Right lobe of liver (tissue), 6 donors: ENCODE measurements at regions not wholly inside any gene's neighbourhood (a gene's known extent, or its start where the extent isn't known, plus 50 kb on each side); places are given as distances from the start of the nearest gene placed in this dataset.

Experiments
- ATAC-seq, 4 donors: fragments of 200-7000 bp; cut with Tn5 transposase; one replicate each; pipeline ENCODE4 v1.9.1; 2020; ENCODE audit warnings: mild to moderate bottlenecking in 4 of 4, moderate library complexity in 4 of 4
- DNase-seq, 3 donors: peaks; one replicate each; pipeline ENCODE4 v3.0.0-alpha.2; 2020
- H3K27ac ChIP-seq, 3 donors: fragments of 200-600 bp; one replicate each; pipeline ENCODE4 v1.8.0; 2022
- H3K27me3 ChIP-seq, 2 donors: fragments of 200-600 bp; one replicate each; pipeline ENCODE4 v1.8.0; 2022
- H3K36me3 ChIP-seq, 4 donors: fragments of 200-600 bp; sonication (generic) in 1 of 4; one replicate each; pipeline versions ENCODE4 v1.5.1 to v1.8.0; 2017 to 2022; ENCODE audit warnings: control low read depth in 1 of 4
- H3K4me1 ChIP-seq, 4 donors: fragments of 200-600 bp; sonication (generic) in 1 of 4; one replicate each; pipeline versions ENCODE4 v1.5.1 to v1.8.0; 2017 to 2022; ENCODE audit warnings: control low read depth in 1 of 4
- H3K4me3 ChIP-seq, 3 donors: fragments of 200-600 bp; one replicate each; pipeline ENCODE4 v1.8.0; 2022
- H3K9me3 ChIP-seq, 4 donors: fragments of 200-600 bp; sonication (generic) in 1 of 4; one replicate each; pipeline versions ENCODE4 v1.5.1 to v1.8.0; 2017 to 2022; ENCODE audit warnings: control low read depth in 1 of 4
- CTCF ChIP-seq, 4 donors: fragments of 200-600 bp in 3 of 4; fragments of 450-650 bp in 1 of 4; IDR thresholded peaks; one replicate each; pipeline versions ENCODE4 v1.5.1 to v1.8.0; 2016 to 2022; ENCODE audit warnings: antibody characterized with exemption in 4 of 4, mild to moderate bottlenecking in 2 of 4
- POLR2A ChIP-seq: fragments of 450-650 bp; IDR thresholded peaks from one replicate; pipeline ENCODE4 v1.6.1; 2017; ENCODE audit warnings: antibody characterized with exemption, mild to moderate bottlenecking
- WGBS: methylation state at CpG from one replicate; pipeline ENCODE4 v1.1.6; 2018; ENCODE audit warnings: low coverage, low lambda C conversion rate; ENCODE audit not compliant: insufficient coverage; ENCODE audit errors: missing lambda C conversion rate; 5-methylcytosine and 5-hydroxymethylcytosine counted together
- intact Hi-C, 2 donors: fragments of 100-400 bp; cut with DNase I; formaldehyde crosslinking; loops; one replicate each; pipeline versions ENCODE4 v1.11.2 to v1.14.1; 2022
- donor health status: DM: no; HTN: yes; CAD: no.
- donor health status: DM: no; HTN: no; CAD: no.
- donor health status: DM: no; HTN: no; CAD: no.
- donor health status: DM: no; HTN: yes; CAD: no.
- donor health status: DM: no; HTN: yes; CAD: no.

- intact Hi-C loops = no loop called here
- Histone ChIP-seq H3K4me3 (no peak overlapping the region), H3K27me3 (no peaks in the 10 kb centered on the region), H3K36me3 (no peaks in the 10 kb centered on the region), H3K4me1 (peaks cover 0 to 18% (median 9%) of the 10 kb centered on the region in 4 donors), H3K27ac (no peak overlapping the region), H3K9me3 (no peaks in the 10 kb centered on the region)
- TF ChIP-seq CTCF (IDR thresholded peaks at IDR 0.05) (no peak), POLR2A (no peak)
- 94% methylated on average over 4 of the region's 4 CpGs for WGBS
- DNase-seq (no peak), ATAC-seq (no peak)
These were observed 60.9 kb upstream of the CD2AP start for GRCh38 chr6:47416396-47417345.

GRCh38 chr6:47419621-47420020 is 58.0 kb upstream of the CD2AP start:
- DNase-seq (no peak), ATAC-seq (peak; percentile 68 to 88 (median 82))
- Histone ChIP-seq H3K9me3 (no peaks in the 10 kb centered on the region), H3K27me3 (no peaks in the 10 kb centered on the region), H3K27ac (peak overlapping the region; percentile 18 to 49 (median 24)), H3K4me3 (no peak overlapping the region), H3K4me1 (peaks cover 0 to 18% (median 9%) of the 10 kb centered on the region in 4 donors), H3K36me3 (no peaks in the 10 kb centered on the region)
- intact Hi-C loops = no loop called here
- TF ChIP-seq CTCF (IDR thresholded peaks at IDR 0.05) = no peak
- no peak for TF ChIP-seq POLR2A

- Histone ChIP-seq H3K4me1 (peaks cover 0 to 18% (median 9%) of the 10 kb centered on the region in 4 donors), H3K9me3 (no peaks in the 10 kb centered on the region), H3K27ac (peak overlapping the region in 2 of 3 donors; percentile 18 to 49), H3K36me3 (no peaks in the 10 kb centered on the region), H3K4me3 (no peak overlapping the region), H3K27me3 (no peaks in the 10 kb centered on the region)
- WGBS = 60% methylated on average over 5 of the region's 5 CpGs
- intact Hi-C loops = no loop called here
- TF ChIP-seq POLR2A (no peak), CTCF (IDR thresholded peaks at IDR 0.05) (no peak)
- ATAC-seq (peak in 3 of 4 donors; percentile 15 to 74 (median 26)), DNase-seq (no peak)
These were observed 56.9 kb upstream of the CD2AP start for GRCh38 chr6:47420394-47421371.

- H3K4me1 ChIP-seq = peaks cover 0 to 18% (median 9%) of the 10 kb centered on the region in 4 donors
- TF ChIP-seq POLR2A = no peak
- TF ChIP-seq CTCF (IDR thresholded peaks at IDR 0.05) = no peak
- H3K27me3 ChIP-seq = no peaks in the 10 kb centered on the region
- ATAC-seq (no peak), DNase-seq (no peak)
- no peaks in the 10 kb centered on the region for H3K36me3 ChIP-seq
- intact Hi-C loops = no loop called here
- H3K9me3 ChIP-seq = no peaks in the 10 kb centered on the region
- no peak overlapping the region for H3K4me3 ChIP-seq
- no peak overlapping the region for H3K27ac ChIP-seq
These were observed 54.5 kb upstream of the CD2AP start for GRCh38 chr6:47423079-47423478.
